GM19324 (cell line): ENCODE measurements at regions not wholly inside any gene's neighbourhood (a gene's known extent, or its start where the extent isn't known, plus 50 kb on each side); places are given as distances from the start of the nearest gene placed in this dataset.

Source experiments
- ATAC-seq: cut with Tn5 transposase; IDR thresholded peaks from one replicate; pipeline ENCODE4 v1.9.1; 2021; ENCODE audit warnings: mild to moderate bottlenecking, moderate library complexity; ENCODE audit not compliant: unreplicated experiment, low FRiP score

DNA sequence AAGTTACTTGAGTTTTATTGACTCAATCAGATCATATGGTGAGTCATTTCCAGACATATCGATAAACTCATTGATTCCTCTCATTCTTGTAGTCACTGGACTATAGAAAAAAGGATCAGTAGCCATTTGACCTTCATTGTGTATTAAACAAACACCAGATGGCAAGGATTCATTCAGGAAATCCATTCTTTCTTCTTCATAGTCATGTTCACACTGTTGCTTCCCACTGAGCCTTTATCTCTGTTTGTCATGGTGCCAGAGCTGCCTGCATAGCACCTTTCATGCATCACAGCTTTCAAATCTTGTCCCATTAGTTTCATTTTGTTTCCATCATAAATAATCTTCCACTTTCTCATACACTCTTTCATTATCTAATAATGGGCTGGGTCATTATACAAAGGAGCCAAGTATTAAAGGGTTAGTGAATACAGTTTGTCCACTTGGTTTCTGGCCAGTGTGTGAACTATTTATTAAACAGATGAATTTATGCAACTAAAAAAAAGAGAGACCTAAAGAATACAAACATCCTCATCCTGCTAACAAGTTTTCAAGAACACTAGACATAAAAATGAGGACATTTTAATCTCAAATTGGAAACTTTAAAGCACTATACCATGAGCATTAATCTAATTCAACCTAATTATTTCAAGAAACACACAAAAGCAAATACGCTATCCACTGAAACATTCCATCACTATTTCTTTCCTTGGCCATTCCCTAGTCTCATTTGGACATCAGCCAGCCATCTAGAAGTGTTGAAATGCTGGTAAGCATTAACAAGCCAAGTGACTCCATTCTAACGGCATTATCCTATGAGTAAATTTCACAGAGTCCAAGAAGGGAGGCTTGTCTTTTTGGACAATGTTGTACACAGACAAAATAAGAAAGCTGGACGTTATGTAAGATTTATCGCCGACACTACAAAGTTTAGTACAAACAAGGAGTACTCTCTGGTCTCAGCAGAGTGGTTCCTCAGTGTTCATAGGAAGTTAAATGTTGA lies 476.5 kb downstream of the FOXG1 start:
- no peak for ATAC-seq

- ATAC-seq: no peak
These were observed 489.1 kb downstream of the FOXG1 start for GRCh38 chr14:29255692-29256091.

DNA sequence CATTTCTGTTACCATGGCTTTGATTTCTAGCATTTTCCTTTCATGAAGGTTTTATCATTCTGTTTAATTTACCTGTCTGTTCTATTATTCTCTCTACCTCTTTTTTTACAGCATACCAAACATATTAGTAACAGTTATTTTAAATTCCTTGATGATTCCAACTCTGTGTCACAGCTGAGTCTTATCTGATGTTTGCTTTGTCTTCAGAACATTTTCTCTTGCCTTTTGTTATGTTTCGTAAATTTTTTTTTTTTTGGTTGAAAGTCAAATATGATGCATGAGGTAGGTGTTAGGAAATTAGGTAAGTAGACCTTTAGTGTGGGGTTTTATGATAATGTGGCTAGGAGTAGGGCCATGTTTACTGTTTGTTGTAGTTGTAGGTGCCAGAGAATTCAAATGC lies 496.4 kb downstream of the FOXG1 start:
- no peak for ATAC-seq

- no peak for ATAC-seq
These were observed 498.3 kb downstream of the FOXG1 start for GRCh38 chr14:29264865-29265264.

DNA sequence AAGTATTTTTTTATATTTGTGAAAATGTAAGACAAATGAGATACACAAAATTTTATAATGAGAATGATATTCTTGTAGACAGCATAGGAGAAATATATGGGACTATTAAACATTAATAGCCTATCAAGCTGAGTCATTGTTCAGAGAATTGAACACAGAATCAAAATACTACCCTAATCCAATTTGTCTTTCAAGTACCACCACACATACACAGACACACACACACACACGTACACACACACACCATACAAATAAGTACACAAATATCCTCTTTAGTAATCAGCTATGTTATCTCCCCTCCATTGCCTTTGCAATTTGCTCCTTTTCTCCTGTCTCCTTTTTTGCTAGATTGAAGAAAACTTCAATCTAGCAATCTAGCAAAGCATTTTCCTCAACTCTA lies 499.3 kb downstream of the FOXG1 start:
- ATAC-seq: no peak

- no peak for ATAC-seq
These were observed 505.1 kb downstream of the FOXG1 start for GRCh38 chr14:29271669-29272068.

- no peak for ATAC-seq
These were observed 506.9 kb downstream of the FOXG1 start for GRCh38 chr14:29273513-29273912.

DNA sequence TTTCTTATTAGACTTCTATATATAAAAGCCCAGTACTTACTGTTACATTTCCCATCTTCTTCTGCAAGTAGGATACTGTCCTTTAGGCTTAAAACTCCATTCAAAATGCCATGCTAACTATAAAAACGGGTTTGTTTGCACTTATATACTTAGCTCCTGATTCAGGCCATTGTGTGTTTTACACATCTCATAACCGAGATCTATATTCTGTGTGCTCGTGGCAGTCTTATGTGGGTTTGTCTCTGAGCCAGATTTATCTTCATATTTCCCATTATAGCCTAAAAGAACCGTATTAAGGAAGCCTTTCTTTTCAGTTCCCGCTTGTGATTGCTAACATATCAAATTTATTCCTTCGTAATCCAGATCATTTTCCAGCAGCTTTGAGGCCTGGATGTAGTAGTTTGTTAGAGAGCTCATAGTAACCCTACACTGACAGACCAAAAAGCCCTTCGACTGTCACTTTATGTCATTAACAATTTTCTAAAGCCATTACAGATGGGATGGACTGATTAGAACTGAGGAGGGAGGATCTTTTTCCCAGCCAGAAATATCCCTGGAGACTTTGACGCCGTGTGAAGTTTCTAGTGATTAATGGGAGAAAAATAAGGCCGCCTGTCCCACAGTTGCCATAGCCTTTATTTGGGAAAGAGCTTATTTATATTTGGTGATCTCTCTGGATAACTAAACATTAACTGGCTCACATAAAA lies 508.5 kb downstream of the FOXG1 start:
- no peak for ATAC-seq

DNA sequence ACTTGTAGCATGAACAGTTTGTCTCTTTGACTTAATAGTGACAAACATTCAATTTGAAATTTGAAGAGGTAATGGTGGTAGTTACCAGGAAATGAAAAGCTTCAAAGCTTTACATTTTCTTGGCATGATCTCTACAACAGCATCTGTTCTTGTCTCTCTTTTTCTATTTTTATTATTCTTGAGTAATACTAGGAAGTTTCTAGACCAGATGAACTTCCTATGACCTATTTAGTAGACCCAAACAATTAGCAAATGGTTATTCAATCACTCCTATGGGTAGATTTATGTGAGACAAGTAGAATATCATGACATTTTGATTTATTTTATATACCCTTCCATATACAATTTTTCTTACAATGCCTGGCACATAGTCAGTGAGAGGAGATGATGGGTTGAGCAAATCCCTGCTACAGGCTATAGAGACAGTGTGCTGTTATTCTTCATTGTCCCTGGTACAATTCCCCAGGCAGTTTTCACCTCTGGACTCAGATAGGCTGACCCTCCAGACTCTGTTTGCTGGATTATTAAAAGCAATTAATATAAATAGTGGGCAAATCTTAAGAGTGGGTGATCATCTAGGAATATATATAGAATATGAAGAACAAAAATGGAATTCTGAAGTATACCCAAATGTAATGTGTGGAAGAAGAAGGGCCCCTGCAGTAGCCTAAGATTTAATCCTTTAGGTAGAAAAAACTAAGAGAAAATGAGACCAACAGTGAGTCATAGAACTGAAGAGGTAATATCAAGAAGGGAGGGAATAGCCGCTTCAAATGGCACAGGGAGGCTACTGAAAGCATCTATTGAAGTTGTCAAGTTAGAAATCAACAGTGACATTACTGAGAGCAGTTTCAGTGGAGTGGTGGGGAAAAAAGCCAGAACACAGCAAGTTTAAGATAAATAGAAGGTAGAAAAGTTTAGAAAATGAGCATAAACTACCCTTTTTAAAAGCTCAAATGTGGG lies 512.0 kb downstream of the FOXG1 start:
- no peak for ATAC-seq

DNA sequence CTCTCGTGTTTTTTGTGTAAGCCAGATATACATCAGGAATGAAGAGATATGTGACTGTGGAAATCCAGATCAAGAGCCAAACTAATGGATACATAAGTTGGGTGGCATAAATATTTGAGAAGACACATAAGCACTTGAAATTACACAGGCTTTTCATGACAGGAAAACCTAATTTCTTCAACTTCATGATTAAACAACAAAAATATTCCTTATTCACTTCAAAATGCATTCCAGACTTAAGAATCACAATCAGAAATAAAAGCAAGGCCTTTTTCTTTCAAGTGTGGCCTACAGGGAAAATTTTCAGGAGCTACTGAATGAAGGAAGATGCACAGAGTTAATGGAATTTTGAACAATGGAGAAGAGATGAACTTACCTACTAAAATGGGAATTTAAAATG lies 515.6 kb downstream of the FOXG1 start:
- ATAC-seq: no peak

- ATAC-seq: no peak
These were observed 523.9 kb downstream of the FOXG1 start for GRCh38 chr14:29290441-29290840.

DNA sequence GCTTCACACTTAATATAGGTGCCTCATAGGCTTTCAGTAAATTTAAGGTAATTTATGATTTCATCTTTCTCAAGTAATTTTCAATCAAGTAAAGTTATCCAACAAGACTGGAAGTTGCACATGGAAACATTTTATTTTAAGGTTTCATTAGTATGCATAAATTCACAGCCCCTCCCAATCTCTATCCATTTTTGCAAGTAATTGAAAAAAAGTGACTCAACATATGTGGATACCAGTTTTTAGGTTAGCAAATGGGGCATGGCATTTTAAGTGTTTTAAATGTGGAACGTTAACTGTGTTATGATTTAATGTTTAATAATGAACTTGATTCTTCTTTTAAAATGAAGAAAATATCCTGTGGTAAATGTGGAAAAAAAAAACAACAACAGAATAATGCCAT lies 532.8 kb downstream of the FOXG1 start:
- no peak for ATAC-seq

GRCh38 chr14:29301571-29301970 lies 535.0 kb downstream of the FOXG1 start:
- ATAC-seq: no peak

- no peak for ATAC-seq
These were observed 543.6 kb downstream of the FOXG1 start for GRCh38 chr14:29310210-29310609.

- no peak for ATAC-seq
These were observed 544.2 kb downstream of the FOXG1 start for GRCh38 chr14:29310757-29311156.

DNA sequence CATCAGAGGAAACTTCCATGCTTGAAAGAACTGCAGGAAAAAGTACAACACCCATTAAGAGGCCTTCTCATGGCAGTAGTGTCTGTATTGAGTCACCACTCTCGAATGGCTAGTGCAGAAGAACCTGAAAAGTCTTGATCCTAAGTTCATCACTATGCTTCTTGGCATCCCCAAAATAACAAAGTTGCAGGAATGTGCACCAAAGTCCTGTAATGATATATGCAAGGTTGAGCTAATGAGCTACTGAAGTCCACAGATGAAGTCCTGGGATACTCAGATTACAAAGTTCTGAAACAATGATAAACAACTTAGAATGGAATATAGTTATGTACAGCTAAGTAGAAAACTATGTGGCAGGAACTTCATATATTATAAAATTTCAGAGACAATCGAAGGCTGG lies 545.4 kb downstream of the FOXG1 start:
- no peak for ATAC-seq

DNA sequence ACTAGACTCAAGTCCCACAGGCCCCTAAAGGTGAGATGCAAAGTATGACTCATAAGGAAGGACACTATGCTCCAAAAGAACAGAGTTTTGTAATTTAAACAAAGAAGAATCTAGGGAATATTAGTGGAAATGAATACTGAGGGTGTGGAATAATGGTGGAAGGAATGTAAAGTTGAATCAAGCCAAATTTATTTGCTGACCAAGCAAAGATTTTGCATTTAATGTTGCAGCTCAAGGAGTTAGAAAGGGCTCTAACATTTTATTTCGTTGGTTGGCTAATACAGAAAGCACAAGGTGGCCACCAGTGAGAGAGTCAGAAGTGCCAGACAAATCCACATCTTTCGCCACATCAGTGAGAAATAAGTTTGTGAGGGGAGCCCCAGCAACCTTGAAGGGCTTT lies 550.3 kb downstream of the FOXG1 start:
- no peak for ATAC-seq

DNA sequence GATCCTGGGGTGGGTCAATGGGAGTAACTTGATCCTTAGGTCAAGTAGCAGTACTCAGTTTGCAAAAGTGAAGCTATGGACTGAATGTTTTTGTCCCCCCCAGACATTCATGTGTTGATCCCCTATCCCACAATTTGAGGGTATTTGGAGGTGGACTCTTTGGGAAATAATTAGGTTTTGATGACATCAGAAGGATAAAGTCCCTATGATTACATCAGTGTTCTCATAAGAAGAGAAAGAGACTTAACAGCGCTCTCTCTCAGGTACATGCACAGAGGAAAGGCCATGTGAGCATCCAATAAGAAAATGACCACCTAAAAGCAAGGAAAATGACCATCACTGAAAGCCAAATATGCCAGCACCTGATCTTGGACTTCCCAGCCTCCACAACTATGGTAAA lies 550.8 kb downstream of the FOXG1 start:
- no peak for ATAC-seq

GRCh38 chr14:29320286-29320685 lies 553.7 kb downstream of the FOXG1 start:
- ATAC-seq: no peak

DNA sequence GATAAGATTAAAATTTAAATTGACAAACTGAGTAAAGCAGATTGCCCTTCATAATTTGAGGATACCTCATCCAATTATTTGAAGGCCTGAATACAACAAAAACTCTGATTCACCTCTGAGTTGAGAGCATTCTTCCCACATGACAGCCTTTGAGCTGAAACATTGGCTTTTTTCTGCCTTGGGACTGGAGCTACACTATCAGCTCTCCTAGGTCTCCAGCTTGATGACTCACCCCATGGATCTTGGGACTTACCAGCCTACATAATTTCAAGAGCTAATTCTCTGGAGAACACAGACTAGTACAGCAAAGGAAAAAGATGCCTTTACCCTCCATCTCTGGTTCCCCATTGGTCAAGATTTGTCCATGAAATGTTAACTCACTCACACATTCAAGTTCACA lies 555.1 kb downstream of the FOXG1 start:
- ATAC-seq: no peak
